Esophagus squamous epithelium (tissue), 5 donors: ENCODE measurements at regions not wholly inside any gene's neighbourhood (a gene's known extent, or its start where the extent isn't known, plus 50 kb on each side); places are given as distances from the start of the nearest gene placed in this dataset.

Experiments used
- DNase-seq: peaks from one replicate; lab custom pipeline; 2025; lab: John Stamatoyannopoulos, UW
- H3K27ac ChIP-seq, 4 donors: fragments of 200-600 bp; sonication (generic); one replicate each; pipeline ENCODE4 v1.5.1; 2016 to 2019; ENCODE audit warnings: mild to moderate bottlenecking in 1 of 4
- H3K27me3 ChIP-seq, 4 donors: fragments of 200-600 bp; sonication (generic); 1 replicate in 3 of 4; 2 replicates in 1 of 4; pipeline versions ENCODE4 v1.5.1 to v1.6.0; 2017 to 2021; ENCODE audit warnings: antibody characterized with exemption in 1 of 4
- H3K36me3 ChIP-seq, 3 donors: fragments of 200-600 bp; sonication (generic); one replicate each; pipeline ENCODE4 v1.5.1; 2016 to 2019
- H3K4me1 ChIP-seq, 3 donors: fragments of 200-600 bp; sonication (generic); one replicate each; pipeline ENCODE4 v1.5.1; 2017 to 2019
- H3K4me3 ChIP-seq, 4 donors: fragments of 200-600 bp; sonication (generic); 1 replicate in 3 of 4; 2 replicates in 1 of 4; pipeline ENCODE4 v1.5.1; 2016 to 2019; ENCODE audit warnings: mild to moderate bottlenecking in 2 of 4, moderate library complexity in 1 of 4
- H3K9me3 ChIP-seq, 3 donors: fragments of 200-600 bp; sonication (generic); one replicate each; pipeline ENCODE4 v1.5.1; 2016 to 2019
- POLR2A ChIP-seq, 4 donors: fragments of 450-650 bp; IDR thresholded peaks; one replicate each; pipeline ENCODE4 v1.6.1; 2017; ENCODE audit warnings: antibody characterized with exemption in 4 of 4, mild to moderate bottlenecking in 4 of 4, moderate library complexity in 3 of 4
- WGBS, 2 donors: methylation state at CpG; one replicate each; pipeline ENCODE4 v1.1.5; 2018; 5-methylcytosine and 5-hydroxymethylcytosine counted together
- intact Hi-C: fragments of 100-400 bp; cut with DNase I; formaldehyde crosslinking; loops from one replicate; pipeline ENCODE4 v1.15.0; 2022
- TF ChIP-seq, protein P1 (sequence below), 6 experiments: fragments of 450-650 bp in 4 of 6; fragments of 200-600 bp in 2 of 6; sonication (generic) in 2 of 6; IDR thresholded peaks; one replicate each; pipeline ENCODE4 v1.5.1; 2016 to 2019; ENCODE audit warnings: antibody characterized with exemption in 6 of 6, mild to moderate bottlenecking in 4 of 6, moderate library complexity in 4 of 6
- donor health status: DM: yes; HTN: yes; CAD: no.

- no peaks in the 10 kb centered on the region for H3K27me3 ChIP-seq
- H3K9me3 ChIP-seq = no peaks in the 10 kb centered on the region
- H3K36me3 ChIP-seq = no peaks in the 10 kb centered on the region
- H3K4me1 ChIP-seq = no peaks in the 10 kb centered on the region
- H3K27ac ChIP-seq = no peak overlapping the region
- WGBS, 2 donors = 18 to 20% methylated on average over 1 of the region's 1 CpG
- intact Hi-C loops = no loop called here
- no peak for TF ChIP-seq POLR2A (IDR thresholded peaks at IDR 0.05)
- TF ChIP-seq, protein P1, sequence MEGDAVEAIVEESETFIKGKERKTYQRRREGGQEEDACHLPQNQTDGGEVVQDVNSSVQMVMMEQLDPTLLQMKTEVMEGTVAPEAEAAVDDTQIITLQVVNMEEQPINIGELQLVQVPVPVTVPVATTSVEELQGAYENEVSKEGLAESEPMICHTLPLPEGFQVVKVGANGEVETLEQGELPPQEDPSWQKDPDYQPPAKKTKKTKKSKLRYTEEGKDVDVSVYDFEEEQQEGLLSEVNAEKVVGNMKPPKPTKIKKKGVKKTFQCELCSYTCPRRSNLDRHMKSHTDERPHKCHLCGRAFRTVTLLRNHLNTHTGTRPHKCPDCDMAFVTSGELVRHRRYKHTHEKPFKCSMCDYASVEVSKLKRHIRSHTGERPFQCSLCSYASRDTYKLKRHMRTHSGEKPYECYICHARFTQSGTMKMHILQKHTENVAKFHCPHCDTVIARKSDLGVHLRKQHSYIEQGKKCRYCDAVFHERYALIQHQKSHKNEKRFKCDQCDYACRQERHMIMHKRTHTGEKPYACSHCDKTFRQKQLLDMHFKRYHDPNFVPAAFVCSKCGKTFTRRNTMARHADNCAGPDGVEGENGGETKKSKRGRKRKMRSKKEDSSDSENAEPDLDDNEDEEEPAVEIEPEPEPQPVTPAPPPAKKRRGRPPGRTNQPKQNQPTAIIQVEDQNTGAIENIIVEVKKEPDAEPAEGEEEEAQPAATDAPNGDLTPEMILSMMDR (IDR thresholded peaks at IDR 0.05) = no peak
- no peak for DNase-seq
- H3K4me3 ChIP-seq = no peak overlapping the region
These were observed 629.4 kb upstream of the FRG1 start for GRCh38 chr4:189311251-189311650.

GRCh38 chr4:189313064-189313463 is 627.6 kb upstream of the FRG1 start:
- no peak overlapping the region for H3K4me3 ChIP-seq
- no peaks in the 10 kb centered on the region for H3K9me3 ChIP-seq
- no peaks in the 10 kb centered on the region for H3K4me1 ChIP-seq
- DNase-seq = no peak
- intact Hi-C loops = no loop called here
- H3K27ac ChIP-seq = no peak overlapping the region
- no peaks in the 10 kb centered on the region for H3K27me3 ChIP-seq
- 49 to 74% methylated on average over 4 of the region's 4 CpGs for WGBS, 2 donors
- H3K36me3 ChIP-seq = no peaks in the 10 kb centered on the region
- no peak for TF ChIP-seq POLR2A (IDR thresholded peaks at IDR 0.05)
- TF ChIP-seq, protein P1 (IDR thresholded peaks at IDR 0.05) = no peak

GRCh38 chr4:189313861-189314513 is 626.7 kb upstream of the FRG1 start:
- DNase-seq = no peak
- Histone ChIP-seq H3K27me3 (no peaks in the 10 kb centered on the region), H3K27ac (no peak overlapping the region), H3K4me3 (no peak overlapping the region), H3K9me3 (no peaks in the 10 kb centered on the region), H3K4me1 (no peaks in the 10 kb centered on the region), H3K36me3 (no peaks in the 10 kb centered on the region)
- WGBS, 2 donors = 70 to 83% methylated on average over 1 to 2 of the region's 24 CpGs
- intact Hi-C loops = no loop called here
- TF ChIP-seq, protein P1 (IDR thresholded peaks at IDR 0.05) = no peak
- no peak for TF ChIP-seq POLR2A (IDR thresholded peaks at IDR 0.05)

DNA sequence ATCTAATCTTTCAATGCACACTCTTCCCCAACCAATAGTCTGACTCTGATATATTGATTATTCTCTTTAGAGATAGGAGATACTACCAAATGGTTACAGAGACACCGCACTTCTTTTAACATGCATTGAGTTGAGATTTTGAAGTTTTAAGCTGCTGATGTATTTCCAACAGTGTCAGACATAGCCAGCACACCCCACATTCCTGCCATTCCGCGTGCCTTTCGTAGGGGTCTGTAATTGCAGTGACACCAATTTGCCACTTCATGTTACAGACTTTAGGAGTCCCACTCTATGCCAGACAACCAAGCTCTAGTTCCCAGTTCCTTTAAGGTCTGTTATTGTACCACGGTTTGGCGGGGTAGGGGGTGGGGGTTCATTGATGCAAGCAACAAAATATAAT is 618.2 kb upstream of the FRG1 start:
- 78 to 81% methylated on average over 6 of the region's 6 CpGs for WGBS, 2 donors
- Histone ChIP-seq H3K4me1 (no peaks in the 10 kb centered on the region), H3K36me3 (no peaks in the 10 kb centered on the region), H3K27ac (no peak overlapping the region), H3K9me3 (no peaks in the 10 kb centered on the region), H3K27me3 (no peaks in the 10 kb centered on the region), H3K4me3 (no peak overlapping the region)
- intact Hi-C loops = no loop called here
- TF ChIP-seq, protein P1 (IDR thresholded peaks at IDR 0.05) = no peak
- no peak for TF ChIP-seq POLR2A (IDR thresholded peaks at IDR 0.05)
- no peak for DNase-seq

- TF ChIP-seq, protein P1 (IDR thresholded peaks at IDR 0.05) = no peak
- TF ChIP-seq POLR2A (IDR thresholded peaks at IDR 0.05) = no peak
- intact Hi-C loops = no loop called here
- WGBS, 2 donors = 87 to 88% methylated on average over 3 of the region's 3 CpGs
- Histone ChIP-seq H3K27me3 (no peaks in the 10 kb centered on the region), H3K36me3 (no peaks in the 10 kb centered on the region), H3K9me3 (peaks cover 0 to 7% (median 0%) of the 10 kb centered on the region in 3 donors), H3K4me3 (no peak overlapping the region), H3K4me1 (no peaks in the 10 kb centered on the region), H3K27ac (no peak overlapping the region)
- no peak for DNase-seq
These were observed 598.8 kb upstream of the FRG1 start for GRCh38 chr4:189341881-189342280.
